ENCODE measurements at regions not wholly inside any gene's neighbourhood (a gene's known extent, or its start where the extent isn't known, plus 50 kb on each side); places are given as distances from the start of the nearest gene placed in this dataset.

GRCh38 chr13:103199380-103200088, 133.3 kb upstream of the SLC10A2 start:
- H4K91ac ChIP-seq (replicated peaks; ENCODE audit: insufficient read length, low read length): no peak overlapping the region
- FAIRE-seq: no peak
- no peak overlapping the region for H3K4me3 ChIP-seq (ENCODE audit: extremely low read depth in 1 of 4, insufficient read depth in 2 of 4, low read depth in 3 of 4, low read length in 4 of 4)
- 85% methylated on average over 3 of the region's 3 CpGs; no CpG with 5 or more reads in 1 of the 2 experiments for WGBS, 2 experiments (ENCODE audit: extremely low coverage in 1 of 2, insufficient coverage in 1 of 2, insufficient read length in 1 of 2, insufficient replicate concordance in 2 of 2, low coverage in 1 of 2, low lambda C conversion rate in 2 of 2, missing lambda C conversion rate in 1 of 2)
- no peak overlapping the region for H3K14ac ChIP-seq (ENCODE audit: insufficient read length)
- H2BK5ac ChIP-seq (ENCODE audit: low read depth, low read length): no peak overlapping the region
- H3K4me2 ChIP-seq (ENCODE audit: insufficient read depth in 1 of 2, low read depth in 2 of 2, low read length in 2 of 2): no peak overlapping the region
- no peak overlapping the region for H3K27ac ChIP-seq (ENCODE audit: low read depth, low read length)
- H3K9me3 ChIP-seq (ENCODE audit: insufficient read depth in 2 of 2, low read depth in 1 of 2, low read length in 1 of 2): no peaks in the 10 kb centered on the region
- H3K36me3 ChIP-seq (ENCODE audit: control insufficient read depth in 2 of 4, insufficient read depth in 4 of 4, low read length in 3 of 4): no peaks in the 10 kb centered on the region
- H2AFZ ChIP-seq (ENCODE audit: low read length): no peak overlapping the region
- H3K23me2 ChIP-seq (ENCODE audit: low read depth, low read length): no peaks in the 10 kb centered on the region
- no peaks in the 10 kb centered on the region for H4K20me1 ChIP-seq (replicated peaks in 1 of 2; ENCODE audit: control insufficient read depth in 1 of 2, insufficient read depth in 2 of 2, low read length in 2 of 2)
- no peak overlapping the region for H2BK12ac ChIP-seq (ENCODE audit: low read depth, low read length)
- H3K23ac ChIP-seq (ENCODE audit: insufficient read length): no peak overlapping the region
- H3K79me1 ChIP-seq (ENCODE audit: low read depth, low read length): no peaks in the 10 kb centered on the region
- no peak overlapping the region for H3K9ac ChIP-seq (replicated peaks in 1 of 4; ENCODE audit: extremely low read depth in 1 of 4, low read depth in 3 of 4, low read length in 3 of 4)
- H2BK20ac ChIP-seq (ENCODE audit: low read length): no peak overlapping the region
- no peak overlapping the region for H2BK120ac ChIP-seq (replicated peaks; ENCODE audit: low read depth, low read length)
- no peak overlapping the region for H2BK15ac ChIP-seq (ENCODE audit: low read length)
- no peak overlapping the region for H3K18ac ChIP-seq (ENCODE audit: extremely low read depth, low read length)
- ChIA-PET POLR2A (ENCODE audit: partially characterized antibody) (no interaction called here), CTCF (ENCODE audit: partially characterized antibody) (interaction anchor here (0.6 to 1.4 kb wide), 3 partner anchors 259 to 779 kb away, joined by 3 to 4 read pairs (median 3); no protein-coding TSS in a partner anchor)
- no peak overlapping the region for H4K5ac ChIP-seq (ENCODE audit: insufficient read length, low read depth, low read length)
- no peak overlapping the region for H3K4ac ChIP-seq (replicated peaks; ENCODE audit: insufficient read length, low read depth, low read length)
- no peak overlapping the region for H4K8ac ChIP-seq (ENCODE audit: extremely low read depth, insufficient read depth, low read length)
- no peak overlapping the region for H2AK5ac ChIP-seq (ENCODE audit: low read depth, low read length)
- no peak overlapping the region for H3K56ac ChIP-seq (replicated peaks; ENCODE audit: insufficient read length, low read depth, low read length)
- H3K27me3 ChIP-seq (replicated peaks in 1 of 4; ENCODE audit: control insufficient read depth in 3 of 4, extremely low read depth in 1 of 4, insufficient read depth in 3 of 4, low read length in 3 of 4): no peaks in the 10 kb centered on the region
- no peaks in the 10 kb centered on the region for H3K4me1 ChIP-seq (replicated peaks in 1 of 4; ENCODE audit: control insufficient read depth in 3 of 4, insufficient read depth in 4 of 4, low read length in 3 of 4)
- no peaks in the 10 kb centered on the region for H3K79me2 ChIP-seq (ENCODE audit: control insufficient read depth in 1 of 2, insufficient read depth in 2 of 2, low read length in 2 of 2)
- TF ChIP-seq YY1 (IDR thresholded peaks at IDR 0.05; ENCODE audit: low read depth, low read length) (no peak), CEBPB (IDR thresholded peaks at IDR 0.05; ENCODE audit: low read depth, low read length) (peak; percentile 78)
- DNase-seq (ENCODE audit: low read depth in 1 of 2, low spot score in 2 of 2): no peak
